Right lobe of liver (tissue), 6 donors: ENCODE measurements at regions not wholly inside any gene's neighbourhood (a gene's known extent, or its start where the extent isn't known, plus 50 kb on each side); places are given as distances from the start of the nearest gene placed in this dataset.
A peak's percentile ranks its signal among the peaks of the same experiment; 100 is the strongest.

Experiments
- ATAC-seq, 4 donors: fragments of 200-7000 bp; cut with Tn5 transposase; one replicate each; pipeline ENCODE4 v1.9.1; 2020; ENCODE audit warnings: mild to moderate bottlenecking in 4 of 4, moderate library complexity in 4 of 4
- DNase-seq, 3 donors: peaks; one replicate each; pipeline ENCODE4 v3.0.0-alpha.2; 2020
- H3K27ac ChIP-seq, 3 donors: fragments of 200-600 bp; one replicate each; pipeline ENCODE4 v1.8.0; 2022
- H3K27me3 ChIP-seq, 2 donors: fragments of 200-600 bp; one replicate each; pipeline ENCODE4 v1.8.0; 2022
- H3K36me3 ChIP-seq, 4 donors: fragments of 200-600 bp; sonication (generic) in 1 of 4; one replicate each; pipeline versions ENCODE4 v1.5.1 to v1.8.0; 2017 to 2022; ENCODE audit warnings: control low read depth in 1 of 4
- H3K4me1 ChIP-seq, 4 donors: fragments of 200-600 bp; sonication (generic) in 1 of 4; one replicate each; pipeline versions ENCODE4 v1.5.1 to v1.8.0; 2017 to 2022; ENCODE audit warnings: control low read depth in 1 of 4
- H3K4me3 ChIP-seq, 3 donors: fragments of 200-600 bp; one replicate each; pipeline ENCODE4 v1.8.0; 2022
- H3K9me3 ChIP-seq, 4 donors: fragments of 200-600 bp; sonication (generic) in 1 of 4; one replicate each; pipeline versions ENCODE4 v1.5.1 to v1.8.0; 2017 to 2022; ENCODE audit warnings: control low read depth in 1 of 4
- CTCF ChIP-seq, 4 donors: fragments of 200-600 bp in 3 of 4; fragments of 450-650 bp in 1 of 4; IDR thresholded peaks; one replicate each; pipeline versions ENCODE4 v1.5.1 to v1.8.0; 2016 to 2022; ENCODE audit warnings: antibody characterized with exemption in 4 of 4, mild to moderate bottlenecking in 2 of 4
- POLR2A ChIP-seq: fragments of 450-650 bp; IDR thresholded peaks from one replicate; pipeline ENCODE4 v1.6.1; 2017; ENCODE audit warnings: antibody characterized with exemption, mild to moderate bottlenecking
- WGBS: methylation state at CpG from one replicate; pipeline ENCODE4 v1.1.6; 2018; ENCODE audit warnings: low coverage, low lambda C conversion rate; ENCODE audit not compliant: insufficient coverage; ENCODE audit errors: missing lambda C conversion rate; 5-methylcytosine and 5-hydroxymethylcytosine counted together
- intact Hi-C, 2 donors: fragments of 100-400 bp; cut with DNase I; formaldehyde crosslinking; loops; one replicate each; pipeline versions ENCODE4 v1.11.2 to v1.14.1; 2022
- donor health status: DM: no; HTN: yes; CAD: no.
- donor health status: DM: no; HTN: no; CAD: no.
- donor health status: DM: no; HTN: no; CAD: no.
- donor health status: DM: no; HTN: yes; CAD: no.
- donor health status: DM: no; HTN: yes; CAD: no.

DNA sequence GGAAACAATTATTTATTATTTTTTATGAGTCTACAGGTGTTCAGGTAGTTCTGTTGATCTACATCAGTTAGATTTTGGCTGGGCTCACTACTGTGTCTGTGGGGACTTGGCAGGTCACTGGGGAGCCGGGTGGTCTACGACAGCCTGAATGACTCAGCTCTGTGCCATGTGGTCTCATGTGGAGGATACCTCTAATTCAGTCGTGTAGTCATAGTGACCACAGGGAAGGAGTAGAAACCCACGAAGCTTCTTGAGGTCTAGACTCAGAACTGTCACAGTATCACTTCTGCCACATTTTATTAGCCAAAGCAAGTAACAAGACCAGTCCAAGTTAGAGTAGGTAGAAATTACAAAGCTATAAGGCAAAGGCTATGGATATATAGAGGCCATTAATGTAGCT is 64.7 kb upstream of the GRAMD2B start:
- H3K4me1 ChIP-seq: peaks cover 0 to 39% (median 10%) of the 10 kb centered on the region in 4 donors
- no peak for TF ChIP-seq POLR2A
- TF ChIP-seq CTCF (IDR thresholded peaks at IDR 0.05): no peak
- H3K27me3 ChIP-seq: no peaks in the 10 kb centered on the region
- H3K27ac ChIP-seq: peak overlapping the region in 1 of 3 donors; percentile 66
- intact Hi-C loops: no loop called here
- ATAC-seq: no peak
- no peak overlapping the region for H3K4me3 ChIP-seq
- DNase-seq: no peak
- no peaks in the 10 kb centered on the region for H3K9me3 ChIP-seq
- no peaks in the 10 kb centered on the region for H3K36me3 ChIP-seq
- 49% methylated on average over 4 of the region's 4 CpGs for WGBS

DNA sequence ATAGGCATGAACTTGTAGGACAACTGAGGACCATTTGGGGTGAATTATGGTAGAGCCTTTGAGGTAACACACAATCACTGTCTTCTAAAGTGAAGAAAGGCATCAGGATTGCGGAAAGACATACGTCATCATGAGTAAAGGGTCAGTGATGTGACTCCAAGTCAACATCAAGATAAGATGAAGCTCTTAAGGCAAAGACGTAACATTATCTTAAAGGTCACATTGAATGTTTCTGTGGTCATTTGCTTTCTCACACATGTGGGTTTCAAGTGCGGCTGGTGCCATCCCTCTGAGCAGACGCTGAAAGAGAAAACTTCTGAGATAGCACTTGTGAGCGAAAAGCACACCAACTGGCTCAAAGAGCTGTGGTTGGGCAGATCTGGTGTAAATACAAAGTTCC is 63.3 kb upstream of the GRAMD2B start:
- H3K36me3 ChIP-seq: no peaks in the 10 kb centered on the region
- H3K27ac ChIP-seq: no peak overlapping the region
- H3K9me3 ChIP-seq: no peaks in the 10 kb centered on the region
- intact Hi-C loops: no loop called here
- ATAC-seq: no peak
- WGBS: 89% methylated on average over 3 of the region's 6 CpGs
- peaks cover 0 to 41% (median 15%) of the 10 kb centered on the region in 4 donors for H3K4me1 ChIP-seq
- TF ChIP-seq POLR2A (no peak), CTCF (IDR thresholded peaks at IDR 0.05) (no peak)
- H3K27me3 ChIP-seq: no peaks in the 10 kb centered on the region
- no peak for DNase-seq
- H3K4me3 ChIP-seq: no peak overlapping the region

DNA sequence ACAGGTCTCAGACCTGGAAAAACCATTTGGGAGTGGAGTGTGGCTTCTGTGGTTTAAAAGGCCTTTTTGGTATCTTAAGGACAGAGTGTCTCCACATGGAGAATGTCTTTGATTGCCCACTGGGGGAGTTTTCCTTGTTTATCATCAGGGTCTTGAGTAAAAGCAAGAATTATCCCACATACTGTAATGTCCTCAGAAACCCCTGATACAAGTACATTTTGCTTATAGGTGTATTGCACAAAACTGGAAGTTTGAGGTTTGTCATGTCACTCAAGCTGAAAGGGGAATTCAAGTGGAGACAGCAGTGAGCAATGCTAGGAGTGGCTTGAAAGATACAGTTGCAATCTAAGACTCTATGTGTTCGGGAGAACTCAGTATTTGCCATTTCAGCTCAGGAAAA is 62.7 kb upstream of the GRAMD2B start:
- TF ChIP-seq POLR2A (no peak), CTCF (IDR thresholded peaks at IDR 0.05) (no peak)

DNA sequence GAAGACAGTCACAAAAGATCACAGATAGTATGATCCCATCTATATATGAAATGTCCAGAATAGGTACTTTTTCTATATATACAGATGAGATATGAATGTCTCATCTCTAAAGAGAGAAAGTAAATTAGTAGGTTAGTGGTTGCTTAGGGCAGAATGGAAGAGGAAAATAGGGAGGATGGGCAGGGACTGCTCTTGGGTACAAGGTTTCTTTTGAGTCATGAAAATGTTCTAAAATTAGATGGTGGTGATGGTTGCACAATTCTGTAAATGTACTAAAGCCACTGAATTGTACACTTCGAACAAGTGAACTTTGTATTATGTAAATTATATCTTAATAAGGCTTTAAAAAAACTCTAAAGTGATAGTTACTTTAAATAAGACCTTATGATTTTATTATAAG is 59.6 kb upstream of the GRAMD2B start:
- intact Hi-C loops: no loop called here
- H3K4me1 ChIP-seq: peaks cover 0 to 38% (median 20%) of the 10 kb centered on the region in 4 donors
- H3K36me3 ChIP-seq: no peaks in the 10 kb centered on the region
- H3K9me3 ChIP-seq: no peaks in the 10 kb centered on the region
- H3K27ac ChIP-seq: peak overlapping the region in 2 of 3 donors; percentile 82 to 89
- H3K27me3 ChIP-seq: no peaks in the 10 kb centered on the region
- ATAC-seq (peak; percentile 59 to 82 (median 72)), DNase-seq (peak in 1 of 3 donors; percentile 64)
- TF ChIP-seq CTCF (IDR thresholded peaks at IDR 0.05) (no peak), POLR2A (no peak)
- H3K4me3 ChIP-seq: peak overlapping the region in 1 of 3 donors; percentile 19
- 11% methylated on average over 1 of the region's 1 CpG for WGBS

More for the DNA sequence above, 62.7 kb upstream of the GRAMD2B start:
- Histone ChIP-seq H3K36me3 (no peaks in the 10 kb centered on the region), H3K27ac (no peak overlapping the region), H3K4me3 (no peak overlapping the region), H3K9me3 (no peaks in the 10 kb centered on the region), H3K27me3 (no peaks in the 10 kb centered on the region), H3K4me1 (peaks cover 0 to 39% (median 15%) of the 10 kb centered on the region in 4 donors)
- DNase-seq (no peak), ATAC-seq (no peak)
- intact Hi-C loops: no loop called here
- WGBS: 86% methylated on average over 1 of the region's 1 CpG
